ENCODE measurements at regions not wholly inside any gene's neighbourhood (a gene's known extent, or its start where the extent isn't known, plus 50 kb on each side); places are given as distances from the start of the nearest gene placed in this dataset.

DNA sequence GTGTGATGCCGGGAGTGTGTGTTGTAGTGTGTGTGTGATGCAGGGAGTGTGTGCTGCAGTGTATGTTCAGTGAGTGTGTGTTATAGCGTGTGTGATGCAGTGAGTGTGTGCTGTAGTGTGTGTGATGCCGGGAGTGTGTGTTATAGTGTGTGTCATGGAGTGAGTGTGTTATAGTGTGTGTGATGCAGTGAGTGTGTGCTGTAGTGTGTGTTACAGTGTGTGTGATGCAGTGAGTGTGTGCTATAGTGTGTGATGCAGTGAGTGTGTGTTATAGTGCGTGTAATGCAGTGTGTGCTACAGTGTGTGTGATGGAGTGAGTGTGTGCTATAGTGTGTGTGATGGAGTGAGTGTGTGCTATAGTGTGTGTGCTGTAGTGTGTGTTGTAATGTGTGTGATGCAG lies 182.1 kb upstream of the SOX11 start:
- TF ChIP-seq, protein P1, sequence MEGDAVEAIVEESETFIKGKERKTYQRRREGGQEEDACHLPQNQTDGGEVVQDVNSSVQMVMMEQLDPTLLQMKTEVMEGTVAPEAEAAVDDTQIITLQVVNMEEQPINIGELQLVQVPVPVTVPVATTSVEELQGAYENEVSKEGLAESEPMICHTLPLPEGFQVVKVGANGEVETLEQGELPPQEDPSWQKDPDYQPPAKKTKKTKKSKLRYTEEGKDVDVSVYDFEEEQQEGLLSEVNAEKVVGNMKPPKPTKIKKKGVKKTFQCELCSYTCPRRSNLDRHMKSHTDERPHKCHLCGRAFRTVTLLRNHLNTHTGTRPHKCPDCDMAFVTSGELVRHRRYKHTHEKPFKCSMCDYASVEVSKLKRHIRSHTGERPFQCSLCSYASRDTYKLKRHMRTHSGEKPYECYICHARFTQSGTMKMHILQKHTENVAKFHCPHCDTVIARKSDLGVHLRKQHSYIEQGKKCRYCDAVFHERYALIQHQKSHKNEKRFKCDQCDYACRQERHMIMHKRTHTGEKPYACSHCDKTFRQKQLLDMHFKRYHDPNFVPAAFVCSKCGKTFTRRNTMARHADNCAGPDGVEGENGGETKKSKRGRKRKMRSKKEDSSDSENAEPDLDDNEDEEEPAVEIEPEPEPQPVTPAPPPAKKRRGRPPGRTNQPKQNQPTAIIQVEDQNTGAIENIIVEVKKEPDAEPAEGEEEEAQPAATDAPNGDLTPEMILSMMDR (IDR thresholded peaks at IDR 0.05) = no peak
- TF ChIP-seq ZFX (IDR thresholded peaks at IDR 0.05; ENCODE audit: borderline replicate concordance) = no peak
